Activated naive CD4-positive, alpha-beta T cell treated with anti-CD3 and anti-CD28 coated beads, Interleukin-2, amount 50 U/mL, for 16 hours (primary cell): ENCODE measurements at regions not wholly inside any gene's neighbourhood (a gene's known extent, or its start where the extent isn't known, plus 50 kb on each side); places are given as distances from the start of the nearest gene placed in this dataset.
"Not testable (repeated sequence)": the region's sequence is repeated elsewhere in the genome, so short reads cannot be mapped to it uniquely, and the experiment has no call there.

Source experiments
- DNase-seq: peaks from one replicate; pipeline ENCODE4 v3.0.0-alpha.2; 2020

- DNase-seq = not testable (repeated sequence)
These were observed 953.9 kb downstream of the TMEM121 start for GRCh38 chr14:106480287-106480686.

- DNase-seq = not testable (repeated sequence)
These were observed 955.8 kb downstream of the TMEM121 start for GRCh38 chr14:106482213-106482612.

GRCh38 chr14:106487600-106487999 is 961.2 kb downstream of the TMEM121 start:
- DNase-seq = no peak

GRCh38 chr14:106488291-106488690 is 961.9 kb downstream of the TMEM121 start:
- no peak for DNase-seq

GRCh38 chr14:106489112-106489881 is 962.9 kb downstream of the TMEM121 start:
- no peak for DNase-seq

- DNase-seq = no peak
These were observed 964.1 kb downstream of the TMEM121 start for GRCh38 chr14:106490442-106490841.

GRCh38 chr14:106491851-106492250 is 965.5 kb downstream of the TMEM121 start:
- peak; percentile 21 for DNase-seq

- DNase-seq = no peak
These were observed 967.8 kb downstream of the TMEM121 start for GRCh38 chr14:106493962-106494823.

- DNase-seq = no peak
These were observed 974.2 kb downstream of the TMEM121 start for GRCh38 chr14:106500571-106500970.

- DNase-seq = no peak
These were observed 975.5 kb downstream of the TMEM121 start for GRCh38 chr14:106501898-106502297.

- DNase-seq = no peak
These were observed 979.0 kb downstream of the TMEM121 start for GRCh38 chr14:106505366-106505765.

- DNase-seq = peak; percentile 23
These were observed 980.5 kb downstream of the TMEM121 start for GRCh38 chr14:106506881-106507305.

- no peak for DNase-seq
These were observed 981.0 kb downstream of the TMEM121 start for GRCh38 chr14:106507354-106507753.

GRCh38 chr14:106508216-106508615 is 981.8 kb downstream of the TMEM121 start:
- no peak for DNase-seq

- no peak for DNase-seq
These were observed 982.8 kb downstream of the TMEM121 start for GRCh38 chr14:106509176-106509575.

- DNase-seq = no peak
These were observed 983.4 kb downstream of the TMEM121 start for GRCh38 chr14:106509807-106510206.

- DNase-seq = peak; percentile 36
These were observed 984.8 kb downstream of the TMEM121 start for GRCh38 chr14:106511006-106511799.

GRCh38 chr14:106511800-106512198 is 985.4 kb downstream of the TMEM121 start:
- no peak for DNase-seq

- DNase-seq = no peak
These were observed 986.9 kb downstream of the TMEM121 start for GRCh38 chr14:106513302-106513701.

GRCh38 chr14:106518054-106518943 is 991.9 kb downstream of the TMEM121 start:
- peak; percentile 87 for DNase-seq

GRCh38 chr14:106522118-106522517 is 995.7 kb downstream of the TMEM121 start:
- DNase-seq = not testable (repeated sequence)

- no peak for DNase-seq
These were observed 996.6 kb downstream of the TMEM121 start for GRCh38 chr14:106522990-106523389.
